Adrenal gland (tissue), 9 donors: ENCODE measurements at regions not wholly inside any gene's neighbourhood (a gene's known extent, or its start where the extent isn't known, plus 50 kb on each side); places are given as distances from the start of the nearest gene placed in this dataset.

Experiments
- DNase-seq, 7 donors: peaks; one replicate each; pipeline ENCODE4 v3.0.0-alpha.2; 2019 to 2020
- H3K27ac ChIP-seq, 5 donors: fragments of 200-600 bp; sonication (generic) in 4 of 5; 1 replicate in 3 of 5; 2 replicates in 2 of 5; pipeline versions ENCODE4 v1.5.1 to v1.8.0; 2016 to 2020; ENCODE audit warnings: mild to moderate bottlenecking in 1 of 5
- H3K27me3 ChIP-seq: fragments of 200-600 bp; 2 replicates; pipeline ENCODE4 v1.8.0; 2021
- H3K36me3 ChIP-seq, 2 donors: fragments of 200-600 bp; replicated peaks in 1 of 2; 1 replicate in 1 of 2; 2 replicates in 1 of 2; pipeline versions ENCODE4 v1.5.1 to v1.8.0; 2018 to 2022
- H3K4me1 ChIP-seq, 2 donors: fragments of 200-600 bp; replicated peaks in 1 of 2; 1 replicate in 1 of 2; 2 replicates in 1 of 2; pipeline versions ENCODE4 v1.5.1 to v1.8.0; 2018 to 2021
- H3K4me3 ChIP-seq, 4 donors: fragments of 200-600 bp; sonication (generic) in 3 of 4; one replicate each; pipeline ENCODE4 v1.5.1; 2016 to 2018
- H3K9me3 ChIP-seq, 3 donors: fragments of 200-600 bp; sonication (generic) in 1 of 3; replicated peaks in 1 of 3; 1 replicate in 2 of 3; 2 replicates in 1 of 3; pipeline versions ENCODE4 v1.5.1 to v1.8.0; 2016 to 2021
- POLR2A ChIP-seq, 2 donors: fragments of 450-650 bp; IDR thresholded peaks; one replicate each; pipeline ENCODE4 v1.6.1; 2017; ENCODE audit warnings: antibody characterized with exemption in 2 of 2, mild to moderate bottlenecking in 2 of 2, moderate library complexity in 1 of 2
- WGBS, 4 donors: extraction: QIAGEN DNeasy Blood & Tissue Kit in 2 of 4; methylation state at CpG; one replicate each; pipeline versions ENCODE4 v1.1.5 to v1.1.7; 2013 to 2017; 5-methylcytosine and 5-hydroxymethylcytosine counted together
- intact Hi-C, 2 donors: fragments of 100-400 bp; cut with DNase I; formaldehyde crosslinking; loops; one replicate each; pipeline versions ENCODE4 v1.14.1 to v1.15.0; 2022 to 2023
- TF ChIP-seq, protein P1 (sequence below), 6 experiments: fragments of 450-650 bp in 4 of 6; fragments of 200-600 bp in 2 of 6; sonication (generic) in 1 of 6; IDR thresholded peaks; 1 replicate in 5 of 6; 2 replicates in 1 of 6; pipeline versions ENCODE4 v1.5.1 to v1.8.0; 2016 to 2021; ENCODE audit warnings: antibody characterized with exemption in 6 of 6, mild to moderate bottlenecking in 2 of 6, moderate library complexity in 1 of 6
- donor health status: healthy with polysubstance abuse.
- donor health status: Bipolar disorder and iron deficiency.
- donor health status: DM: yes; HTN: yes; CAD: no.
- donor health status: DM: no; HTN: no; CAD: no.
- donor health status: DM: no; HTN: no; CAD: no.

DNA sequence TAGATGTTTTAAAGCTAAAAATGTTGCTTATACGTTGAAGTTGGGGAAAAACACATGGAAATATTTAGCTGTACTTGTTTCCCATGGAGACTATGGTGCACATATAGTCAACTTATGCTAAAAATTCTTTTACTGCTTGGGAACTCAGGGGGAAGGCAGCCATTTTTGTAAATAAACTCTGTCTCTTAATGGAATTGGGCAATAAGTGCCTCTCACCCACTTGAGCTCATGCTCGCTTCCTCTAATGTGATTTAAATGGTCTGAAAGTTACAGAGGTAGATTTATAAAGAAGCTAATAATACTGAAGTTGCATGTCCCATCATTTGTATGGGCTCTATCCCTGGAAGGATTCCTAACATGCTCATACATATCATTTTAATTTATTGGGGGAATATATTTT lies 523.8 kb downstream of the RASEF start:
- intact Hi-C loops, result loop anchor here in 1 of 2 donors (10.0 kb wide), 1 partner anchor 66 kb away; no protein-coding TSS in a partner anchor
- H3K4me1 ChIP-seq, result no peaks in the 10 kb centered on the region
- no peaks in the 10 kb centered on the region for H3K9me3 ChIP-seq
- WGBS, 4 donors, result 82 to 92% (median 84%) methylated on average over 2 of the region's 2 CpGs
- no peak overlapping the region for H3K27ac ChIP-seq
- H3K4me3 ChIP-seq, result no peak overlapping the region
- no peak for DNase-seq
- no peak for TF ChIP-seq POLR2A (IDR thresholded peaks at IDR 0.05)
- TF ChIP-seq, protein P1, sequence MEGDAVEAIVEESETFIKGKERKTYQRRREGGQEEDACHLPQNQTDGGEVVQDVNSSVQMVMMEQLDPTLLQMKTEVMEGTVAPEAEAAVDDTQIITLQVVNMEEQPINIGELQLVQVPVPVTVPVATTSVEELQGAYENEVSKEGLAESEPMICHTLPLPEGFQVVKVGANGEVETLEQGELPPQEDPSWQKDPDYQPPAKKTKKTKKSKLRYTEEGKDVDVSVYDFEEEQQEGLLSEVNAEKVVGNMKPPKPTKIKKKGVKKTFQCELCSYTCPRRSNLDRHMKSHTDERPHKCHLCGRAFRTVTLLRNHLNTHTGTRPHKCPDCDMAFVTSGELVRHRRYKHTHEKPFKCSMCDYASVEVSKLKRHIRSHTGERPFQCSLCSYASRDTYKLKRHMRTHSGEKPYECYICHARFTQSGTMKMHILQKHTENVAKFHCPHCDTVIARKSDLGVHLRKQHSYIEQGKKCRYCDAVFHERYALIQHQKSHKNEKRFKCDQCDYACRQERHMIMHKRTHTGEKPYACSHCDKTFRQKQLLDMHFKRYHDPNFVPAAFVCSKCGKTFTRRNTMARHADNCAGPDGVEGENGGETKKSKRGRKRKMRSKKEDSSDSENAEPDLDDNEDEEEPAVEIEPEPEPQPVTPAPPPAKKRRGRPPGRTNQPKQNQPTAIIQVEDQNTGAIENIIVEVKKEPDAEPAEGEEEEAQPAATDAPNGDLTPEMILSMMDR (IDR thresholded peaks at IDR 0.05), result no peak
- no peaks in the 10 kb centered on the region for H3K36me3 ChIP-seq
- H3K27me3 ChIP-seq, result no peaks in the 10 kb centered on the region

DNA sequence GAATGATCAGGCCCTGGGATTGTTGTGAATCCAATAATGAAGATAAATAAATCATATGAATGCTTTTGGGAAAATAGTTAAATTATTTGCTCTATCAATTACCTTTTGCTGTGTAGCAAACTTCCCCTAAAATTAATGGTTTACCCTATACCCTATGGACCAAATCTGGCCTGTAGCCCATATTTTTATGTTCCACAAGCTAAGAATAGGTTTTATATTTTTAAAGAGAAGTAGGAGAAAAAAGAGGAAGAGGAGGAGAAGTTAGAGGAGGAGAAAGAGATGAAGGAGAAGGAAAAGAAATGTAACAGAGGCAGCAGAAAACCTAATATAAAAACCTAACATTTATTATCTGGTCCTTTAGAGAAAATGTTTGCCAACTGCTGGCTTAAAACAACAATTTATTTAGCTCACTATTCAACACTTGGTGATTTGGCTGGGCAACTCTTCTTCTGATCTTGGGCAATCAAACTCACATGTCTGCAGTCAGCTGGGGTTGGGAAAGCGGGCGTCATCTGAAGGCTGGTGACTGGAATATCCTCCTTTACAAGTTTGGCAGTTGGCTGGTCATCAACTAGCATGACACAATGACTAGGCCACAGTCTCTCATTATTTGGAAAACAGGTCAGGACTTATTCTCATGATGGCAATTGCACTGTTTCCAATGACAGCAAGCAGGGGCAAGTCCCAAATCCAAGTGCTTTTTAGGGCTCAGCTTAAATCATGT lies 522.9 kb downstream of the RASEF start:
- TF ChIP-seq, protein P1 (IDR thresholded peaks at IDR 0.05), result no peak
- TF ChIP-seq POLR2A (IDR thresholded peaks at IDR 0.05), result no peak
- no peak overlapping the region for H3K4me3 ChIP-seq
- no peaks in the 10 kb centered on the region for H3K36me3 ChIP-seq
- peak in 1 of 7 donors; percentile 18 for DNase-seq
- intact Hi-C loops, result loop anchor here in 1 of 2 donors (10.0 kb wide), 1 partner anchor 65 kb away; no protein-coding TSS in a partner anchor
- no peak overlapping the region for H3K27ac ChIP-seq
- H3K4me1 ChIP-seq, result no peaks in the 10 kb centered on the region
- no peaks in the 10 kb centered on the region for H3K9me3 ChIP-seq
- H3K27me3 ChIP-seq, result no peaks in the 10 kb centered on the region
- WGBS, 4 donors, result 88 to 100% (median 90%) methylated on average over 2 of the region's 2 CpGs

DNA sequence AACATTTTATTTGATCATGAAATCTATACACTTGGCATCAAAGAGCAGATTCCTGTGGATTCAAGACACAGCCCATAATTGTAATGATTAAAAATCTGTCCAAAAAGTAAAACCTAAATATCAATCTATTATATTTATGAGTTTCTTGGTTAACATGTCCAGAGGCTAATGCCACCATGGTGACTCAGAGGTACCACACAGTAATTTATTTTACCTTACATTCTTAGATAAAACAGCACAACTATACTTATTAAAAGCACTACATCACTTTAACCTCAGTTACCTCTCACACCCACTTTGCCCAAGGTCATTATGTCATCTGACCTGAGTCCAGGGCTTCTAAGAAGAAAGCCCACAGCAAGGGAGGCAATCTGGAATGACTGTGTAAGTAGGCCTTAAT lies 519.2 kb downstream of the RASEF start:
- H3K9me3 ChIP-seq, result no peaks in the 10 kb centered on the region
- TF ChIP-seq, protein P1 (IDR thresholded peaks at IDR 0.05), result no peak
- no peak for TF ChIP-seq POLR2A (IDR thresholded peaks at IDR 0.05)
- no peak overlapping the region for H3K4me3 ChIP-seq
- intact Hi-C loops, result no loop called here
- H3K27me3 ChIP-seq, result no peaks in the 10 kb centered on the region
- no peaks in the 10 kb centered on the region for H3K36me3 ChIP-seq
- H3K27ac ChIP-seq, result no peak overlapping the region
- H3K4me1 ChIP-seq, result no peaks in the 10 kb centered on the region
- no peak for DNase-seq

DNA sequence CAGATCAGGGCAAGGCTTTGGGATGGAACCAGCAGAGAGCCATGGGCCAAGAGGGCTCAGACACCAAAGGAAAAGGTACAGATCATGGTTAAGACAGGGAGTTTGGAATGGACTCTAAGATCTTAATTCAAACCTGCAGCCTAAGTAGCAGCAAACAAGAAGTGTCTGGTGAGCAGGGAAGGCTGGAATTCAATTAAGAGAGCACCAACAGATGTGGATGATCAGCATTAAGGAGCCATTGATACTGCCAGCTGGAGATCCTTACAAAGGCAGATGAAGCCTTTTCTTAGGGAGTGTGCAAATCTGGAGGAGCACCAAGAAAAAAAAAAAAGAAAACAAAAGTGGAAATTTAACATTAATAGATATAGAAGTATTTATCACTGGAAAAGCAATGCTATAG lies 516.8 kb downstream of the RASEF start:
- TF ChIP-seq, protein P1 (IDR thresholded peaks at IDR 0.05), result no peak
- TF ChIP-seq POLR2A (IDR thresholded peaks at IDR 0.05), result no peak
- Histone ChIP-seq H3K27ac (no peak overlapping the region), H3K4me1 (no peaks in the 10 kb centered on the region), H3K9me3 (no peaks in the 10 kb centered on the region), H3K27me3 (no peaks in the 10 kb centered on the region), H3K4me3 (no peak overlapping the region), H3K36me3 (no peaks in the 10 kb centered on the region)
- DNase-seq, result no peak
- intact Hi-C loops, result no loop called here
